DMS114 treated with DMSO at 0.1 percent for 48 hours (cell line): ENCODE measurements at regions not wholly inside any gene's neighbourhood (a gene's known extent, or its start where the extent isn't known, plus 50 kb on each side); places are given as distances from the start of the nearest gene placed in this dataset.
"Not testable (repeated sequence)": the region's sequence is repeated elsewhere in the genome, so short reads cannot be mapped to it uniquely, and the experiment has no call there.

Source experiments
- DNase-seq: peaks from one replicate; lab custom pipeline; 2025; ENCODE audit not compliant: unreplicated experiment; lab: John Stamatoyannopoulos, UW

DNA sequence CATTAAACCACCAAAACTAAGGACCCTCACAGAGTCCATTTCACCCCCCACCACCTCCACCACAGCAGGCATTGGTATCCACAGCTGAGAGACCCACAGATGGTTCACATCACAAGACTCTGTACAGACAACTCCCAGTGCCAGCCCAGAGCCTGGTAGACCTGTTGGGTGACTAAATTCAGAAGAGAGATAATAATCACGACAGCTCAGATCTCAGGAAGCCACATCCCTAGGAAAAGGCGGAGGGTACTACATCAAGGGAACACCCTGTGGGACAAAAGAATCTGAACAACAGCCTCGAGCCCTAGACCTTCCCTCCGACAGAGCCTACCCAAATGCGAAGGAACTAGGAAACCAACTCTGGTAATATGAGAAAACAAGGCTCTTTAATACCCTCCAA, 51.4 kb upstream of the TMEM45B start:
- not testable (repeated sequence) for DNase-seq
